ENCODE measurements at regions not wholly inside any gene's neighbourhood (a gene's known extent, or its start where the extent isn't known, plus 50 kb on each side); places are given as distances from the start of the nearest gene placed in this dataset.

DNA sequence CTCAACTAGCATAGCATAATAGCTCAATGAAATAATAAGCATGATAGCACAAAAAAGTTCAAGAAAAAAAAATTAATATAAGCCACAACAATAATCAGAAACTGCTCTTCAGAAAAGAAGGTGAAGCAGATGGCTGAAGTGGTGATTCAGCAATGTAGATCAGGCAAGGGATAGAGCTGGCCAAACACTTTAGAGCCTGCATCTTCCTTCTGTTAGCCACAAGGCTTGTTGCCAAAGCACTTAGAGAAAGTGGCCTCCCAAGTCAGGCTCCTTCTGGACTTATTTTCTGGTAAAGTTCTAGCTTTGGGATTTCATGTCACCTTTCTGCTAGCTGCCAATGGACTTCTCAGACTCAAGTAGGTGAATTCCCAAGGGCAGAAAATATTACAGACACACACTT, 60.3 kb upstream of the C1orf87 start:
- Histone ChIP-seq H3K9me3 (no peaks in the 10 kb centered on the region), H3K27me3 (no peaks in the 10 kb centered on the region), H3K4me3 (no peak overlapping the region), H3K27ac (peak overlapping the region; percentile 70 to 74), H3K4me1 (peaks cover 0 to 6% of the 10 kb centered on the region in 2 donors), H3K36me3 (no peaks in the 10 kb centered on the region)
- DNase-seq (ENCODE audit: low spot score in 2 of 2), result no peak
- intact Hi-C loops (cut with DNase I), result loop anchor here (5.0 kb wide), 1 partner anchor 137 kb away; no protein-coding TSS in a partner anchor
- TF ChIP-seq, protein P1, sequence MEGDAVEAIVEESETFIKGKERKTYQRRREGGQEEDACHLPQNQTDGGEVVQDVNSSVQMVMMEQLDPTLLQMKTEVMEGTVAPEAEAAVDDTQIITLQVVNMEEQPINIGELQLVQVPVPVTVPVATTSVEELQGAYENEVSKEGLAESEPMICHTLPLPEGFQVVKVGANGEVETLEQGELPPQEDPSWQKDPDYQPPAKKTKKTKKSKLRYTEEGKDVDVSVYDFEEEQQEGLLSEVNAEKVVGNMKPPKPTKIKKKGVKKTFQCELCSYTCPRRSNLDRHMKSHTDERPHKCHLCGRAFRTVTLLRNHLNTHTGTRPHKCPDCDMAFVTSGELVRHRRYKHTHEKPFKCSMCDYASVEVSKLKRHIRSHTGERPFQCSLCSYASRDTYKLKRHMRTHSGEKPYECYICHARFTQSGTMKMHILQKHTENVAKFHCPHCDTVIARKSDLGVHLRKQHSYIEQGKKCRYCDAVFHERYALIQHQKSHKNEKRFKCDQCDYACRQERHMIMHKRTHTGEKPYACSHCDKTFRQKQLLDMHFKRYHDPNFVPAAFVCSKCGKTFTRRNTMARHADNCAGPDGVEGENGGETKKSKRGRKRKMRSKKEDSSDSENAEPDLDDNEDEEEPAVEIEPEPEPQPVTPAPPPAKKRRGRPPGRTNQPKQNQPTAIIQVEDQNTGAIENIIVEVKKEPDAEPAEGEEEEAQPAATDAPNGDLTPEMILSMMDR (IDR thresholded peaks at IDR 0.05), result no peak

DNA sequence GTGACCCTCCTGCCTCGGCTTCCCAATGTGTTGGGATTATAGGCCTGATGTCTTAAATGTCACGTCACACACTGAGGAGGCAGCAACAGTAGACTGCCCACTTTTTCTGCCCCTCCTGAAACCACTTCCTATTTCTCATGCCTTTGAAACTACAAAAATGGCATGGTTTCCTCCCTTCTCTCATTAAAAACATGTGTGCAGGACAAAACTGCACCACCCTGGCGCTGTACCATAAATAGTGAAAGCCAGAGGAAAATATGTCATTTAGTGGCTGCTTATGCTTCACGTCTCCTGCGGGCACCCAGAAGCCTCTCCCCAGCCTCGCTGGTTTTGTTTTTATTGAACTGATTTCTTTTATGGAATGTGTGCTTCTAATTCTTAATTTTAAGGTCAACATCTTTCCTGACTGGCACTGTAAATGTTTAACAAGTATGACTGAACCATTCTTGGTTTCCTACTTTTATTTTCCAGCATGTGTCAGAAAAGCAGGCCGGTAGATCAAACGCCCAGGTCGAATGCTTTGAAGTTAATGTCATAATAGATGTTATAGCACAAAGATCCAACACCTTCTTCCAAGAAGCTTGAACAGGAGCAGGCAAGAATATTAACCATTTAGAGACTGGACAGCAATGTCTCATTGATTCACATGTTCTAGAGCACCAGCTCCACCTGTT, 59.6 kb upstream of the C1orf87 start:
- intact Hi-C loops (cut with DNase I), result loop anchor here (5.0 kb wide), 1 partner anchor 136 kb away; no protein-coding TSS in a partner anchor
- Histone ChIP-seq H3K4me1 (peaks cover 0 to 6% of the 10 kb centered on the region in 2 donors), H3K4me3 (peak overlapping the region in 1 of 2 donors; percentile 33)

DNA sequence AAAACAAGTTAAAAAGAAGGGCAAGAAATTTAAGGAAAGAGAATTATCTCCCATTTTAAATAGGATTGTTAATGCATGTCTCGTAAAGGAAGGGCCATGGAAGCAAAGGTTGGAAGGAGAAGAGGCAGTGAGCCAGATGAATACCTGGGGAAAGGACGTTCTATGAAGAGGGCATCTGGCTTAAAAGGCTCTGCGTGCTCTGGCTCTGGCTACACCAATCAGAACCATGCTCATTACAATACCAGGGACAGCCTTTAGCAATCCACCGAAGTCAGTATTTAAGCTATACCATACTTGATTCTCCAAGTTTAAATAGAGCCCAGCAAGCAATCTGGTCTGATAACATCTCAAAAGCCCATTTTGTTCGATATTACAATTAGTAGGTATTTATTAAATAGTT, 58.5 kb upstream of the C1orf87 start:
- TF ChIP-seq, protein P1 (IDR thresholded peaks at IDR 0.05), result no peak
- peaks cover 0 to 6% of the 10 kb centered on the region in 2 donors for H3K4me1 ChIP-seq
- intact Hi-C loops (cut with DNase I), result loop anchor here (5.0 kb wide), 1 partner anchor 135 kb away; no protein-coding TSS in a partner anchor

More for the DNA sequence above, 59.6 kb upstream of the C1orf87 start:
- no peaks in the 10 kb centered on the region for H3K36me3 ChIP-seq
- peak in 1 of 2 donors; percentile 85 for DNase-seq (ENCODE audit: low spot score in 2 of 2)
- no peaks in the 10 kb centered on the region for H3K27me3 ChIP-seq
- peak overlapping the region; percentile 70 to 74 for H3K27ac ChIP-seq
- TF ChIP-seq, protein P1 (IDR thresholded peaks at IDR 0.05), result no peak
- no peaks in the 10 kb centered on the region for H3K9me3 ChIP-seq

DNA sequence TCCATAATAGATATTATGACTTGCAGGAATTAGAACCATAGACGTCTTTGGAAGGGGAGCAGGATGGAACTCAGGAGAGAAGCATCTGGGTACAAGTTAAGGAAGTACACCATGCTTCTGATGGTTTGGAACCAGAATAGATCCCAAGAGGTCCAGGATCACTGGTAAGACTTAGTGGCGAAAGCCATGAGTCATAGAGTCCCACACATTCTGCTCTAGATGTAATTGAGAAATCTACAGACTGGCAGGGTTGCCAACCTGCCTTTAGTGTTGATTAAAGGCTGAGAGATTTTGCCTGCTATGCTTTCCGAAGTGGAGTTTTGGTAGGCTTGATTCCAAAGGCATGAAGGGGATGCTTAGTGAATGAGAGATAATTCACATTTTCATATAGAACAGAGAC, 57.1 kb upstream of the C1orf87 start:
- Histone ChIP-seq H3K27me3 (no peaks in the 10 kb centered on the region), H3K27ac (peak overlapping the region in 1 of 2 donors; percentile 17), H3K9me3 (no peaks in the 10 kb centered on the region), H3K36me3 (no peaks in the 10 kb centered on the region), H3K4me3 (no peak overlapping the region), H3K4me1 (peaks cover 0 to 6% of the 10 kb centered on the region in 2 donors)
- TF ChIP-seq, protein P1 (IDR thresholded peaks at IDR 0.05), result no peak
- intact Hi-C loops (cut with DNase I), result loop anchor here (2.0 to 5.0 kb wide), 2 partner anchors 133 to 154 kb away; no protein-coding TSS in a partner anchor
- DNase-seq (ENCODE audit: low spot score in 2 of 2), result peak in 1 of 2 donors; percentile 71

More for the DNA sequence above, 58.5 kb upstream of the C1orf87 start:
- no peaks in the 10 kb centered on the region for H3K27me3 ChIP-seq
- no peaks in the 10 kb centered on the region for H3K36me3 ChIP-seq
- no peaks in the 10 kb centered on the region for H3K9me3 ChIP-seq
- H3K4me3 ChIP-seq, result no peak overlapping the region
- H3K27ac ChIP-seq, result peak overlapping the region in 1 of 2 donors; percentile 74
- DNase-seq (ENCODE audit: low spot score in 2 of 2), result no peak

DNA sequence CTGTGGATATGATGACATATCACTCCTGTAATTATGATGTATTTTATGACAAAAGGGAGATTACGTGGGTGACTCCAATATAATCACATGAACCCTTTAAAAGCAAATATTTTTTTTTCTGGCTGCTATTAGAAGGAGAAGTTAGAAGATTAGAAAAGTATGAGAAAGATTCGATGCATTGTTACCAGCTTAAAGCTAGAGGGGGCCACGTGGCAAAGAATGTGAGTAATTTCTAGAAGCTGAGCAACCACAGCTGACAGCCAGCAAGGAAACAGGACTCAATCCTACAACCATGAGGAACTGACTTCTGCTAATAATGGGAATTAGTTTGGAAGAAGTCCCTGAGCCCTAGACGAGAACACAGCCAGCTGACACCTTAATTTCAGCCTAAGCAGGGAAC, 56.3 kb upstream of the C1orf87 start:
- TF ChIP-seq, protein P1 (IDR thresholded peaks at IDR 0.05), result no peak
- Histone ChIP-seq H3K36me3 (no peaks in the 10 kb centered on the region), H3K27ac (peak overlapping the region; percentile 3 to 17), H3K9me3 (no peaks in the 10 kb centered on the region), H3K4me3 (no peak overlapping the region), H3K4me1 (peaks cover 0 to 6% of the 10 kb centered on the region in 2 donors), H3K27me3 (no peaks in the 10 kb centered on the region)
- intact Hi-C loops (cut with DNase I), result loop anchor here (2.0 to 5.0 kb wide), 2 partner anchors 133 to 153 kb away; no protein-coding TSS in a partner anchor
- DNase-seq (ENCODE audit: low spot score in 2 of 2), result no peak
